Coronary artery (tissue), 2 donors: ENCODE measurements at regions not wholly inside any gene's neighbourhood (a gene's known extent, or its start where the extent isn't known, plus 50 kb on each side); places are given as distances from the start of the nearest gene placed in this dataset.

Source experiments
- DNase-seq: peaks from one replicate; pipeline ENCODE4 v3.0.0-alpha.2; 2017; ENCODE audit warnings: low spot score
- H3K27ac ChIP-seq, 2 donors: fragments of 200-600 bp; sonication (generic); one replicate each; pipeline ENCODE4 v1.5.1; 2016 to 2019
- H3K4me3 ChIP-seq: fragments of 200-600 bp; sonication (generic); 2 replicates; pipeline ENCODE4 v1.5.1; 2016; ENCODE audit warnings: mild to moderate bottlenecking, moderate library complexity
- TF ChIP-seq, protein P1 (sequence below): fragments of 200-600 bp; sonication (generic); IDR thresholded peaks from one replicate; pipeline ENCODE4 v1.5.1; 2019; ENCODE audit warnings: antibody characterized with exemption

GRCh38 chr7:142319970-142320369, 62.1 kb upstream of the PRSS58 start:
- H3K27ac ChIP-seq = peak overlapping the region in 1 of 2 donors; percentile 57
- TF ChIP-seq, protein P1, sequence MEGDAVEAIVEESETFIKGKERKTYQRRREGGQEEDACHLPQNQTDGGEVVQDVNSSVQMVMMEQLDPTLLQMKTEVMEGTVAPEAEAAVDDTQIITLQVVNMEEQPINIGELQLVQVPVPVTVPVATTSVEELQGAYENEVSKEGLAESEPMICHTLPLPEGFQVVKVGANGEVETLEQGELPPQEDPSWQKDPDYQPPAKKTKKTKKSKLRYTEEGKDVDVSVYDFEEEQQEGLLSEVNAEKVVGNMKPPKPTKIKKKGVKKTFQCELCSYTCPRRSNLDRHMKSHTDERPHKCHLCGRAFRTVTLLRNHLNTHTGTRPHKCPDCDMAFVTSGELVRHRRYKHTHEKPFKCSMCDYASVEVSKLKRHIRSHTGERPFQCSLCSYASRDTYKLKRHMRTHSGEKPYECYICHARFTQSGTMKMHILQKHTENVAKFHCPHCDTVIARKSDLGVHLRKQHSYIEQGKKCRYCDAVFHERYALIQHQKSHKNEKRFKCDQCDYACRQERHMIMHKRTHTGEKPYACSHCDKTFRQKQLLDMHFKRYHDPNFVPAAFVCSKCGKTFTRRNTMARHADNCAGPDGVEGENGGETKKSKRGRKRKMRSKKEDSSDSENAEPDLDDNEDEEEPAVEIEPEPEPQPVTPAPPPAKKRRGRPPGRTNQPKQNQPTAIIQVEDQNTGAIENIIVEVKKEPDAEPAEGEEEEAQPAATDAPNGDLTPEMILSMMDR = no peak
- H3K4me3 ChIP-seq = no peak overlapping the region
- no peak for DNase-seq

GRCh38 chr7:142314281-142314680, 56.4 kb upstream of the PRSS58 start:
- TF ChIP-seq, protein P1 = no peak
- Histone ChIP-seq H3K4me3 (no peak overlapping the region), H3K27ac (no peak overlapping the region)
- no peak for DNase-seq

GRCh38 chr7:142313528-142313927, 55.7 kb upstream of the PRSS58 start:
- TF ChIP-seq, protein P1 = no peak
- Histone ChIP-seq H3K4me3 (no peak overlapping the region), H3K27ac (no peak overlapping the region)
- DNase-seq = no peak

- DNase-seq = no peak
- TF ChIP-seq, protein P1 = no peak
- Histone ChIP-seq H3K27ac (peak overlapping the region in 1 of 2 donors; percentile 40), H3K4me3 (no peak overlapping the region)
Observed at GRCh38 chr7:142311876-142312275, 54.0 kb upstream of the PRSS58 start.

DNA sequence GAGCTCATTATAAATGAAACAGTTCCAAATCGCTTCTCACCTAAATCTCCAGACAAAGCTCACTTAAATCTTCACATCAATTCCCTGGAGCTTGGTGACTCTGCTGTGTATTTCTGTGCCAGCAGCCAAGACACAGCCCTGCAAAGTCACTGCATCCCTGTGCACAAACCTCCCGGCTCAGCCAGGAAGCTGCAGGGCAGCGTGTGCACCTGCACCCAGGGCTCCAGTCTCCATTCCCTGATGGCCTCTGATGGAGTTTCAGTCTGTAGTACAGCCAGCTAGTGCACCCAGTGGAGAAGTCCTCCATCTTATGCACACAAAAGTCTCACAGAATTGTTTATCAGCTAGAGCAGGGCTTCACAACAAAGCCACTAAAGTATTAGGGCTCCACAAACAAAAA, 51.1 kb upstream of the PRSS58 start:
- TF ChIP-seq, protein P1 = no peak
- no peak for DNase-seq
- H3K4me3 ChIP-seq = no peak overlapping the region
- H3K27ac ChIP-seq = no peak overlapping the region

DNA sequence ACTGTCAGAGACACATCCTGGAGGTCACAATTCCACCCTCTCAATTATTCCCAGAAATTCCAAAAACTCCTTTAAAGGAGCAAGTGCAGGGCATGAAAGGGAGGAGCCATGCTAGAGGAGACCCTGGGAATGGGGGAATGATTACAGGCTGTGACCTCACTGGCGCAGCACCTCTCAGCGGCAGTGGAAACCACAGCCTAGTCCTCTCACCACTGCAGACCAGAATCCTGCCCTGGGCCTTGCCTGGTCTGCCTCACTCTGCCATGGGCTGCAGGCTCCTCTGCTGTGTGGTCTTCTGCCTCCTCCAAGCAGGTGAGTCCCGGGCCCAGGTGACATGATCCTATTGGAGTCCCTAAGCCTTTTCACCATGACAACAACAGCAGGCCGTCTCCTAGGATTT, 50.5 kb upstream of the PRSS58 start:
- TF ChIP-seq, protein P1 = no peak
- no peak for DNase-seq
- H3K4me3 ChIP-seq = no peak overlapping the region
- H3K27ac ChIP-seq = no peak overlapping the region
